GM19452 (cell line): ENCODE measurements at regions not wholly inside any gene's neighbourhood (a gene's known extent, or its start where the extent isn't known, plus 50 kb on each side); places are given as distances from the start of the nearest gene placed in this dataset.
"Not testable (repeated sequence)": the region's sequence is repeated elsewhere in the genome, so short reads cannot be mapped to it uniquely, and the experiment has no call there.

ENCODE experiments used
- ATAC-seq: cut with Tn5 transposase; IDR thresholded peaks from one replicate; pipeline ENCODE4 v1.9.1; 2021; ENCODE audit not compliant: unreplicated experiment

GRCh38 chr11:79514695-79515094, 73.9 kb upstream of the TENM4 start:
- ATAC-seq = no peak

- no peak for ATAC-seq
Measured at GRCh38 chr11:79514290-79514689, 73.5 kb upstream of the TENM4 start.

- no peak for ATAC-seq
Measured at GRCh38 chr11:79512706-79513469, 72.1 kb upstream of the TENM4 start.

GRCh38 chr11:79510960-79511359, 70.1 kb upstream of the TENM4 start:
- ATAC-seq = no peak

- ATAC-seq = no peak
Measured at GRCh38 chr11:79508461-79508860, 67.6 kb upstream of the TENM4 start.

GRCh38 chr11:79507706-79508105, 66.9 kb upstream of the TENM4 start:
- ATAC-seq = no peak

GRCh38 chr11:79506734-79507344, 66.0 kb upstream of the TENM4 start:
- no peak for ATAC-seq

- ATAC-seq = no peak
Measured at GRCh38 chr11:79506124-79506523, 65.3 kb upstream of the TENM4 start.

GRCh38 chr11:79503028-79503427, 62.2 kb upstream of the TENM4 start:
- ATAC-seq = no peak

GRCh38 chr11:79501707-79502106, 60.9 kb upstream of the TENM4 start:
- ATAC-seq = no peak

GRCh38 chr11:79499929-79500328, 59.1 kb upstream of the TENM4 start:
- ATAC-seq = not testable (repeated sequence)

GRCh38 chr11:79498667-79499066, 57.8 kb upstream of the TENM4 start:
- ATAC-seq = no peak

GRCh38 chr11:79493555-79494171, 52.8 kb upstream of the TENM4 start:
- peak; percentile 76 for ATAC-seq

GRCh38 chr11:79492008-79492407, 51.2 kb upstream of the TENM4 start:
- no peak for ATAC-seq
